DMS79 treated with DMSO at 0.1 percent for 48 hours (cell line): ENCODE measurements at regions not wholly inside any gene's neighbourhood (a gene's known extent, or its start where the extent isn't known, plus 50 kb on each side); places are given as distances from the start of the nearest gene placed in this dataset.

ENCODE experiments used
- DNase-seq: peaks from one replicate; lab custom pipeline; 2025; lab: John Stamatoyannopoulos, UW

DNA sequence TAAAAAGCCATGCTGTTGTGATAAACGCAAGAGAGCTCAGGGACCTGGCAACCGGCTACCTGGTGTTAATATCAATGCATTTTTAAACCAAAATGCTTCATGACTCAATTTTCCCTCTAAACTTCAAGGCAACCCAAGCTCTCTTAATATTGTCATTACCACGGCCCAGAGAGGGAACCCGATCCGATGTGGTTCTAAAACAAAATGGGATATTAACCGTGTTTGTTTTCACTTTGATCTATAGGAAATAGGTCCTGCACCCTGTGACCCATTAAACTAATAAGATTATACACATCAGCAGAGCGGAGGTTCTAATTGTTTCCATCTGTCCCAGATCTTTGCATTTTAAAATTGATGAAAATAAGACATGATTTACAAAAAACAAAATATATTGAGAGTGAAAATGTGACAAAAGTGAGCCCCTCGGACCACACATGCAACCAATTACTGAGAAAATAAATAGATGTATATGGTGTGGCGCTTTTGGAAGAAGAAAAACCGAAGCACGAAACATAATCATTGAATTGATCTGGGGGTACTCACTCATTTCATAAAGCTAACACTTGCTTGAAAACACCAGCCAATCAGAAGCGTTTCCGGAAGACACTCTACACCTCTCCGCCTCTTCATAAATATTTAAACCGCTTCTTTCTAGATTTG, 290.3 kb upstream of the NFE2L3 start:
- DNase-seq = peak; percentile 51

DNA sequence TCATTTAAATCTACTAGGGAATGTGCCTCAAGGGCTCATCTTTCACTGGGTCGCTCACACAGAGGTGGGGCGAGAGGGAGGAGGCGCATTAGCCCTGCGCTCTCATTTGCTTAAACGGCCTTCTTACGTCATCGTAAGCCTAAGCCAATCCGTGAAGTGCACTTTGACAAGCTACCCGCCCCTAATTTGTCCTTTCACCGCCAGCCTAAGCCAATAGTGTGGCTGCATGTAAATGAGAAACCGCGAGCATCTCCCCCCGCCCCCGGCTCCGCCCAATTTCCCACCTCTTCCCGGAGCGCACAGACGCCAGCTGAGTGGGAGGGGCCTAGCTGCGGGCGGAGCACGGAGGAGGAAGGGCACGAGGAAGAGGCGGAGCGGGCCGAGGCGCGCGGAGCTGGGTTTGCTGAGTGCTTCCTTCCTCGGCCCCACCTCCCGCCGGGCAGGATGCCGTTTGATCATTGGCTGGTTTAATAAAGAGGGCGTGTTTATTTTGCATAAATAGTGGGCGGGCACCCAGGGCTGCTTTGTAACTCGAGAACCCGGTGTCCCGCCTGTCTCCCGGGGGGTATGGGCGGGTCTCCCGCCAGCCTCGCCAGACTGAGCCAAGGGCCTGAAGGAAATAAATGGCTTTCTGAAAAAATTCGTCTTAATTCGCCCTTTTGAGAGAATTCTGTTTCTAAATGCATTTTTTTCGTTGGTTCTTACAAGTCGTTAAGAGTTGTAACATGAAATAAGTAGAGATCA, 289.6 kb upstream of the NFE2L3 start:
- DNase-seq = peak; percentile 100

DNA sequence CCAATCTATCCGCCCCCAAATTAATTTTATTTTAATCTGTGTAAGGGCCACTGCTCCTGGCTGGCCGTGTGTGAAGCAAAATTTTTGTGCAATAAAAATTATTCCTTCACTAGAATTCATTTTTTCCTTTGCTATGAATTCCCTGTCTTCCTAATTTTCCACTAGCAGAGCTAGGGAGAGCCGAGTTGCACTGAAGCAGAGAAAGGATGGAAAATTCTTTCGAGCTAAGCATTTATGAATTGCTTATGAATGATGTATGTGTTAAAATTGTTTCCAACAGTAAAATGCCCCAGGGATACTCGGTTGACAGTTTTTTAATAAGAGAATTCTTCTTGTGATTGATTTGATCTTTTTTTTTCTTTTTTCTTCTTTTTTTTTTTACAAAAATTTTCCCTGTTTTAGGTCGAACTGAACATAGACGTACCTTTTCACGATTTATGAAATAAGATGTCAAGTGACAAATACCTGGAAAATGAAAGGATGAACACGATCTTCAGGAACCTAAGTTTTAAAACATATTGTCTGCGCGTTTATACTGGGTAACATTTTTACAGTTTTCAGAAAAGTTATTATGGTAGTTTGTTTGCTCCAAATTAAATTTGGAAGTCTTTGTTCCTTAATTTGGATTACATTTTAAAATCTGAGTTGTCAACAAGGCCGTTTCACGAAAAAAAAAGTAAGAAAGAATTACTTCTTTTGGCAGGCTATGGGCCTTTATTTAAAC, 288.8 kb upstream of the NFE2L3 start:
- DNase-seq = no peak

DNA sequence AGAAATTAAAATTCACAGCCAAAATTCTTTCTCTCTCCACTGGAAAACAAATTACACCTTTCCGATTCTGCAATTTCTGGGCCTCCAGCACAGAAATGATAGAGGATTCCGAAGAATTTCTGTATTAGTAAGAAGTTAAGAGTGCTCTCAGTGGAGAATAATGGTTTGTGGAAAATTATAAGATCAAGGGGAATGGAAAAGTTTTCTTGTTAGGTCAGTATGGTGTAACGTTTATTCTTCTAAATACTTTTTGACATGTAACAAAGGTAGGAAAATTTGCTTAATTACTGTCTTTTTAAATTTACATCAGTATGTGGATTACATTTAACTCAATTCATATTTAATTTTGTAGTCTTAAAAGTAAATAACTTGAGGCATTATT, 288.3 kb upstream of the NFE2L3 start:
- DNase-seq = no peak

DNA sequence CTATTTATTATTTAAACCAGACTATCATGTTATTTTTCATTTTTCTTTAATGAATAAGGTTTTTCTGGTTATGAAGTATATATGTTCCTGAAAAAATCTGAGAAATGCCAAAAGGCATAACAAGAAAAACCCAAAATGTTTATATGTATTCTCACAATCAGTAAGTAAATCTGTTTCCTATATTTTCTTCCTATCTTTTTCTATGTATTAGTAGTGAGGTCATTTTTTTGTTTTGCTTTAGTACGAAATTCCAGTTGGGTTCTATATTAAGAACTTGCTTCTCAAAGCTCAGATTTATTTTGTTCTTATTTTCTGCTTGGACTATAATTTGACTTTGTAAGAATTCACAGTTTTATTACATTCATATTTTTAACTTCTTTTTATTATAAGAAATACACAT, 287.5 kb upstream of the NFE2L3 start:
- no peak for DNase-seq

DNA sequence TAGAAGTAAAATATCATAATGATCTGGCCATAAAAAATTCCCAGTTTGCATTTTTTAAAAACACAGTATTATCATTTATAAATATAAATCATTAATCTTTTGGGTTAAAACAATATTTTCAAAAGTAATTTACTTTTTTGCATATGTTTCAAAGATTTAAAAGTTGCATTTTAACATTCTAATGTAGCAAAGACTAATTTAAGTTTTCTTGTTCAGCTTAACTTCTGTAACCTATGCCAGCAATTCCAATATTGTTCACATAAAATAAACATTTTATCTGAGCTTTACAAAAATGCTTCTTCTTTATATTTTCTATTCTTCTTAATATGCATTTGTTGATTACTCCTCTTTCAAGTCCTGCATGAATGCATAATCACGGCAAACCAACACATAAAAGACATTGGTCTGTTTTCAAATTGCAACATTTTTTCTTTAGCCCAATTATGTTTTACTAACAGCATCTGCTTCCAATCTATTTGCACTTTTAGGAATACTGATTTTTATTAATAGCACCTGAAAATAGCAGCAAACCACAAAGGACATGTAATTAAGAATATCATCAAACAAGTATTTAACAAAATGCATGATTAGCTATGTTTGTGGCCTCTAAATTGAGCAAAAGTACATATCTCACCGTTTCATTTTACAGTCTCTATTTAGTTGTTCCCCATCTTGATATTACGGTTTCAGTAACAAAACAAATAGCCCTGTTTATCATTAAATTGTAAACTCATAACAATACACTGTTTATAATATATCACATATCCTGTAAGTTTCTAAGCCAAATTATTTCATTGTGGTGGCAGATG, 286.9 kb upstream of the NFE2L3 start:
- no peak for DNase-seq

DNA sequence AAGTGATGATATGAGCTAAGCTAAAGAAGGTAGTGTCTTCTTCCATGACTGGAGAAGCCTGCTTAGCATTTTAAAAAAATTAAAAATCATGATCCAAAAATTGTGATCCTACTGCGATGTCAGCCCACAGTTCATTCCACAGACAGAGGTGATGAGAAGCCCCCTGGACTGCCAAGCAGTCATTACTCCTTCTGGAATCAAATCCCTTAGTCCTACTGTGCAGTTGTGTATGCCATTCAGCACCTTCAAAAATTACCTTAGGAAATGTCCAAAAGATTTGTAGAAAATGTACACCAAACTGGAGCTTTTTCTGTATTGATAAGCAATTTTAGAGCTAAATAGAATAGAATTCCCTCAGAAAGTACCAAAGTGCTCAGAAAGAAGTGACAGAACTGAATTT, 283.5 kb upstream of the NFE2L3 start:
- no peak for DNase-seq

DNA sequence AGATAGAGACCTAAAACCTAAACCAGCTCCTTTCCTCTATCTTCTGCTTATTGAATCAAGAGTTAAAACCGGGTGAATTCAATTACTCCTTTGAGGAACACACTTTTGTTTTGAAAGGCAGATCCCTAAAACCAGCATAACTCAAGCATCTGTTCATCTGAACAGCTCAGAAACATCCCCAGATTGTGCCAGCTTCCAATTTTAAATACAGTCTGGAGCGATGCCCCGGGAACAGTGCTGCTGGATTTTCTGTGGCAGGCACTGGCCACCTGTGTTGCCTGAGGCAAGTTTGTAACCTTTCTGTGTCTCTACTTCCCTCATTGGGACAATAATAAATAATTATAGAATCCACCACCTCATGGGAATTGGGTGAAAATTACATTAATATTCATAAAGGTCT, 281.4 kb upstream of the NFE2L3 start:
- no peak for DNase-seq

DNA sequence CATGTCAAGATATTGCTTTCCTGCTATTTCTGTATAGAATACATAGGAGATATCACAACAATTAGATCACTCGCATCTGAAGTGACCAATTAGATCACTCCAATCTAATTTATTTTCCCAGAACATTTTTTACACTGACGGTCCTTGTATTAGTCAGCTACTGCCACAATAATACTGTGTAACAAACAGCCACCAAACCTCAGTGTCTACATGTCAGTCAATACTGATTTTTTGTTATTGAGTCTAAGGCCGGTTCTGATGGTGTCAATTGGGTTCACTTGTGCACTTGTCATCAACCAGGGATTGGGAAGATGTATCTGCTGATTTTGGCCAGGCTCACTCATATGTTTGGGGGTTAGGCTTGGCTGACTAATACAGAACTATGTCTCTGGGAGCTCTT, 275.9 kb upstream of the NFE2L3 start:
- DNase-seq = no peak

DNA sequence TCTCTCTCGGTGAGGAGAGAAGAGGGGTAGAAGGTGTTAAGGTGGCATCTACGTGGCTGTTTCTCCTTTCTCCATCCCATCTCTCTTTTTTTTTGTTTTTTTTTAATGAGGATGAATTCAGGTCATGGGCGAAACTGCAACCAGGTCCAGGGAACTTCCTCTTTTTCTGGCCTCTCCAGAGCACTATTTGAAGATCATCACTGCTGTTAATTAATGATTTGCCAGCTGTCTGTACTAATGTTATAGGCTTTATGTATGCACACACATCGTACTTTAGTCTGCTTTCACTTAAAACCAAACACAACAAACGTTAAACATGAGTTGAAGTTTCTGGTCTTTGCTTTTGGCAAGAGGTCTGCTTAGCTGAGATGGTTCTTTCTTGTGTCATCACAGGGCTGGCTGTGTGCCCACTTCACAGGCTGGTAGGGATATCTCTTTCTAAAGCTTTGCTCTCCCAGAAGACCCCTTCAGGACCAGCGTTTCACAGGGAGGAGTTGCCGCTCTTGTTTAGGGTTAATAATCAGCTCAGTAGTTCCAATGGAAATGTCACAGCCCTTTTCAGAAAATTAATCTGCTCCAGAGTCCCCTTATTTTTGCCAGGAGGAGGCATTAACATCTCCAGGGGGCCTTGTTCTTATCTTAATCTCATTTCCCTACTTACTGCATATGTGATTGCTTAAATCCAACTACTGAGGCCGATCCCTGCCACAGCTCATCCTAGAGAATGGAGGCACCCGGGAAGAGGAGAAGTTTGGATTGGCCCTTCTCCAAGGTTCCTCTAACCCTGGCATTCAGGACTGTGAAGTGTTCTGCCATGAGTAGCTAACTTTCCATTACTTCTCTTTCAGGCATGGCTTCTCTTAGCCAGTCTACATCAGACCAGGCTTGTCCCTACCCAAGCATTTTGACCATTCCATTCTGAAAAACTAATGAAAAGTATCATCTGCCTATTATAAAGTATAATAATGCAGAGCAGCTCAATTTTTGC, 273.9 kb upstream of the NFE2L3 start:
- no peak for DNase-seq

DNA sequence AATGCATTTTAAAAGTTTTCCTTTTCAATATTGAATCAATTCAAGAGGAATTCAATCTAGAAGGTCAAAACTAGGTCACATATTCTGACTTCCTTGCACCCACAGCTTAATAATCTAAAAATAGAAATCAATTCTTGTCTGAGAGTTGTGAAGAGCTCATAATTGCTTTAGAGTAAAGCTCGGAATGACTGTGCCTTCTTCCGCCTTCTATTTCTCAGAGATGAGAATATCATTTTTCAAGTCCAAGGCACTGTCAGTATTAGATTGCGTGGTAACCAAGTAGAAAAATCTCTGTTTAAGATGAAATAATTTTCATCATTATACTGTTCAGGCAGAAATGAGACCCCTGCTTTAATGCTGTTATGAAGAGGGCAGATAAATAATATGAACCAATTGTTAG, 272.2 kb upstream of the NFE2L3 start:
- no peak for DNase-seq

DNA sequence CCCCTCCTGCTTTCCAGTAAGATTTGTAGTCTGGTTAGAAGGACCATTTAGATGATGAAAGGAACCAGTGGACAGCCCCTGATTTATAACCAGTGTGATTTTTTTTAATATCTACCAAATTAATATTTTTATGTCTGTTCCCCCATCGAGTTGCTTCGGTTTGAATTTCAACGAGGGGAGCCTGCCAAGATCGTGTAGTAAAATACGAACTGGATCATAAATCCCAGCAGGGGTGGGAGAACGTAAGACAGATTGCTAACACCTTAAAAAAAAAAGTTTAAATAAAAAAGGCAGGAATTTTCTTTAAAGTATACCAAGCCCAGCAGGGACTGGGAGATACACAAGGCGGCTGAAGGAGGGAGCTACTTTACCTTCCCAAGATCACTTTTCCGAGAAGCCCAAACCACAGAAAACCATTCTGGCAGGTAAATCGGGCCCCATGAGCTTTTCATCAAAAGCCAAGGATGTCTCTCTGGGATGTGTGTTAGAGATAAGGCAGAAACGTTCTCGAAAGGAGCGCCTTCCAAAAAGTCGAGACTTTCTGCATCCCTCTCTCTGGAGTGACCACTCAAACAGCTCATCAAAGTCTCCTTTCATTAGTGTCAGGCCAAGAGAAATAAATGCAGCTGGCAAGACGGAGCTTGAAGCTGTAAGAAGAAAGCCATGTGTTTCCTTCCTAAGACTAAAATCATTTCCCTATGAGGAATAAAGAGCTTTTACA, 270.5 kb upstream of the NFE2L3 start:
- peak; percentile 59 for DNase-seq

DNA sequence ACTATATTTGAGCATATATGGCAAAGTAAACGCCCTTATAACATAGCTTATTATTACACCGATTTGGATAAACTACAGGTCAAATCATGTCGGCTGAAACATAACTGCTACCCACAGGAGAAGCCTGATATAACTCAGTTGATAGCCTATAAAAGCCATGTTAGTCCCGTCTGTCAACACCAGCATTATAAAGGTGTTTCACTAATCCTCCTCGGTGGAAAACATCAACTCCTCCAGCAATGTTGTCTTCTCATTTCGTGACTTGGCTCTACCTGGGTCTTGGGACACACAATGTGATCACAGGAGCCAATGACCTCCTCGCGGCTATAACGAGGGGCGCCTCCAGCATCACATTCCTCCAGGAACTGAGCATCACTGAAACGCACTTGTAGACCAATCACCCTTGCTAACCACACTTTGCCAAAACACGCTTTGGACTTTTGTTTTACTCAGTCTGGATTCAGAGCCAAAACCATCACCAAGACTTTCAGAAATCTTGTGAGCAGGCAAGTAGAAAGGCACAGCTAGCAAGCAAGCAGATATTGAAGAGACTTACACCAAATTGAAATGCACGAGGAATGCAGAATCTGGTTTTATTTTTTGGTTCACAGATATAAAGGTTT, 269.7 kb upstream of the NFE2L3 start:
- no peak for DNase-seq

DNA sequence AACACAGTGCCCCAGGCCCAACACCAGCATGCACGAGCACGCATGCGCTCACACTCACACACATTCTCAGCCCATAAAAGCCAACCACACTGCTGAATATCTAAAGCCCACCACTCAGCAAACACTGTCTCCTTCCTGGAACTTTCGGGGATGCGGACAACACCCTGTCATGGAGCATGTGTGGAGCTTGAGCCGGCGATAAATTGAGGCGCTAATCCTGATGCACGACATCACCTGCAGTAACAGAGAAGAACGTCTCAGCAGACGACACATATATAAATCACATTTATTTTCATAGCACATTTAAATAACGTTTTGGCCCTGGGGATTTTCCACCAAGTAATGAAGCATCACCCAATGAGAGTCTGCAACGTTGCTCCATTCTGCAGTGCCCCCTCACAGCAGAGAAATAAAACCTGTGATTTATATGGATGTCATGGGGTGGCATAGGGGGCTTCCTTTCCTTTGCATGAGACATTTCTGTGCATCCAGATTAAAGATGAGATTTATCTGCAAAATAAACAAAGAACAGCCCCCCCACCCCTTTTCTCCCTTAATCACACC, 267.7 kb upstream of the NFE2L3 start:
- no peak for DNase-seq

DNA sequence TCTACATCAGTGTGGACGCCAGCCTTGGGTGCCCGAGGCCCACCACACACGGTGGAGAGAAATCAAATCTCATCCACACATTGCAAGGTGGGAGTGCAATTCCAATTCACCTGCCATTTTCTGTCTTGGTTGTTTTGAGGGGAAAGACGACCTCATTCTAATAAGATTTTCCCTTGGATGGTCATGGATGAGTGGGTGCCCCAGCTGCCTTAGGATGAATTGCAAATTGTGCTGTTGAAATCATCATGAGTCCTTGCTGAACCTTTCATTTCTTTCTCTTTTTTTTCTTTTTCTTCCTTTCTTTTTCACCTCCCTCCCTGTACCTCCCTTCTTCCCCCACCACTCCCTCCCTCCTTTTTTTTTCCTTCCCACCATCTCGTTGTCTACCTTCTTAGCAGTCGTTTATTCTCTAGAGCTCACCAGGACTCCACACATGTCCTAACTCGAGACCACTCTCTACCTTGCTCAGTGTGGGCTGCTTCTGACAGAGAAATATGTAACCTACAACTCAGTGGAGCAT, 266.9 kb upstream of the NFE2L3 start:
- DNase-seq = no peak

DNA sequence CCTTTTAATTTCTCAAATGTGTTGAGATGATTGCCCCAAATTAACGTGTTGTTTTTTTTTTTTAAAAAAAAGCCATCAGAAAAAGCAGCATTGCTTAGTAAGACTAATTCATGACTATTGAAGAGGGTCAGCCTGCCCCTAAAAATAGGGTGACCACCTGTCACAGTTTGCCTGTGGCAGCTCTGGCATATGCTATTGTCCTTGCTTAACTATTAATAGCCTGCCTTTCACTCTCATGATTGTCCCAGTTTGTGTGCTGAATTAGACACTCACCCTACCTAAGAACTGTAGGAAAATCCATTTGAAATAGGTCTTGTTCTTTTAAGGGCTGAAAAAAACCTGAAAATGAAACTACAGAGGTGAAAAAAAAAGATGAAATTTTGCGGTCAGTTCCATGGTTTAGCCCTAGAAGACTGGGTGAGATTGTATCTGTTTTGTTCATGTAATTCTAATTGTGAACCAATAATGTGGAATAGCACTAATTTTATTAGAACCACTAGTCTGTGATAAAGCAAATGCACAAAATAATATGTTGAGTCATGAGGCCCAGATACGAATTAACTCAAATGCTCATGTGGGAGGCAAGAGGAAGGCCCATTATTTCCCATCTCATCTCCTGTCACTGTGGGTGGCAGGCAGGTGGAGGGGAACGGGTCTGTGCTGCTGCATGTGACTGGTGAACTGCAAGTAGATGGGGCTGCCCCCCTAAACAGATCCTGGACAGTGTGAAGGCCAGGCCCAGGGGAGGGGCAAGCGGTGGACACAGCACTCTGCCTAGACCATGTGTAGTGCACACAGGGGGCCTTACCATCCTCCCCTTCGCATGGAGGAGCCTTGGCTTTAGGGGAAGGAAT, 265.4 kb upstream of the NFE2L3 start:
- DNase-seq = no peak

DNA sequence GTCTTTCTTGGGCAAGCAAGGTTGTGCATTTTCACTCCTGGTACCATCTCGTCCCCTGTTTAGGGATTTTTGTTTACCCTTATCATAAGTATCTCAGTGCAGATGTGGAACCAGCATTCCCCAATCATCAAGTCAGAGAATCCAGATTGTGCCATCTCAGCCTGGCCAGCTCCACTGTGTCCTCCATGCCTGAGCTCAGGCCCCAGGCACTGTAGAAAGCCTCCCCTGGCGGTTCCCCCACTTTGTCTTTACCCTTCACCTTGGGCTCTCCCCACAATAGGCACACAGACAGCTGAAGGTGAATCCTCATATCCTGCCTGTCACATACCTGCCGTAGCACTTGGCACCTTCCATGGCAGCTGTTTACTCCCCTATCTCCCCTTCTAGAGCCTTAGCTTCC, 264.7 kb upstream of the NFE2L3 start:
- DNase-seq = no peak

DNA sequence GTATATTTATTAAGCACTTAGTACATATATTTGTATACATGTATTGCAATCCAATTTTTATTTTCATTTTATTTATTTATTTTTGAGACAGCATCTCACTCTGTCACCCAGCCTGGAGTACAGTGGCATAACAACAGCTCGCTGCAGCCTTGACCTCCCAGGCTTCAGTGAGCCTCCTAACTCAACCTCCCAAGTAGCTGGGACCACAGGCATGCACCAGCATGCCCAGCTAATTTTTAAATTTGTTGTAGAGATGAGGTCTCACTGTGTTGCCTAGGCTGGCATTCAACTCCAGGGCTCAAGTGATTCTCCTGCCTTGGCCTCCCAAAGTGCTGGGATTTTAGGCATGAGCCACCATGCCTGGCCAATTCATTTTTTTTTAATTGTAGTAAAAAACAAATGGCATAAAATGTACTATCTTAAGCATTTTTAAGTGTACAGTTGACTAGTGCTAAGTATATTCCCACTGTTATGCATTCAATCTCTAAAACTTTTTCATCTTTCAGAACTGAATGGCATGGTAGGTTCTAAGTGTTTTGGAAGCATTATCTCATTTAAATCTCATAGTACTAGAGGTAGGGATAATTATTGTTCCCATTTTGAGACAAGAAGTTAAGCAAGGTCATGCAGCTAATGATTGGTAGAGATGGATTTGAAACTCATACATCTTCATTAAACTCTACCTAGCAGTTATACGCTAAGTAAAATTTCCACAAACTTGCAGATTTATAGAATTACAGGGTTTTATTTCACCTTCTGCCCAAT, 264.0 kb upstream of the NFE2L3 start:
- DNase-seq = no peak
